PC-3 (cell line): ENCODE measurements at regions not wholly inside any gene's neighbourhood (a gene's known extent, or its start where the extent isn't known, plus 50 kb on each side); places are given as distances from the start of the nearest gene placed in this dataset.

ENCODE experiments used
- ATAC-seq: fragments of 200-7000 bp; cut with Tn5 transposase; 2 replicates; pipeline ENCODE4 v1.9.1; 2020; ENCODE audit warnings: mild to moderate bottlenecking, moderate library complexity
- BruUV-seq: library from RNA; stranded (reverse); fragments of 400-500 nt; replicated peaks from 2 replicates; lab custom pipeline; 2021; lab: Mats Ljungman, UMichigan
- CTCF ChIA-PET: fragments of 300-600 bp; sonication (Branson Sonifier 250); formaldehyde crosslinking; loops from one replicate; lab custom pipeline; 2022; ENCODE audit warnings: antibody characterized with exemption; lab: Charles Lee
- POLR2A ChIA-PET: fragments of 300-600 bp; sonication (Branson Sonifier 250); formaldehyde crosslinking; loops from one replicate; lab custom pipeline; 2022; ENCODE audit warnings: antibody characterized with exemption; ENCODE audit not compliant: unreplicated experiment; lab: Charles Lee
- DNase-seq: peaks from one replicate; pipeline ENCODE4 v3.0.0-alpha.2; 2015
- H2AFZ ChIP-seq: fragments of 300-600 bp; sonication (generic); 2 replicates; pipeline ENCODE4 v1.6.0; 2016; ENCODE audit warnings: antibody characterized with exemption, low read length
- H3F3A ChIP-seq: fragments of 300-600 bp; sonication (generic); one replicate; pipeline ENCODE4 v1.6.0; 2017; ENCODE audit warnings: antibody characterized with exemption, low read length, control low read depth, mild to moderate bottlenecking; ENCODE audit not compliant: unreplicated experiment
- H3K27ac ChIP-seq: fragments of 300-600 bp; sonication (generic); 2 replicates; pipeline ENCODE4 v1.5.1; 2016; ENCODE audit warnings: mild to moderate bottlenecking, low read length
- H3K27me3 ChIP-seq: fragments of 300-600 bp; sonication (generic); 2 replicates; pipeline ENCODE4 v1.6.1; 2016; ENCODE audit warnings: low read length, mixed read lengths
- H3K36me3 ChIP-seq: fragments of 300-600 bp; sonication (generic); 2 replicates; pipeline ENCODE4 v1.6.1; 2016; ENCODE audit warnings: low read depth, mixed run types, low read length, mixed read lengths
- H3K4me1 ChIP-seq: fragments of 300-600 bp; sonication (generic); 2 replicates; pipeline ENCODE4 v1.5.1; 2016; ENCODE audit warnings: low read length; ENCODE audit not compliant: insufficient read depth
- H3K4me2 ChIP-seq: fragments of 300-600 bp; sonication (generic); 2 replicates; pipeline ENCODE4 v1.6.0; 2016; ENCODE audit warnings: low read length
- H3K4me3 ChIP-seq: fragments of 300-600 bp; sonication (generic); 2 replicates; pipeline ENCODE4 v1.5.1; 2016; ENCODE audit warnings: mild to moderate bottlenecking, low read length, mixed read lengths
- H3K79me2 ChIP-seq: fragments of 300-600 bp; sonication (generic); 2 replicates; pipeline ENCODE4 v1.6.1; 2017; ENCODE audit warnings: low read length, mixed read lengths
- H3K9ac ChIP-seq: fragments of 300-600 bp; sonication (generic); 2 replicates; pipeline ENCODE4 v1.6.0; 2016; ENCODE audit warnings: mild to moderate bottlenecking, low read length
- H3K9me2 ChIP-seq: fragments of 300-600 bp; sonication (generic); replicated peaks from 2 replicates; pipeline ENCODE4 v1.6.1; 2016; ENCODE audit warnings: mixed run types, low read length, mixed read lengths
- H3K9me3 ChIP-seq: fragments of 300-600 bp; sonication (generic); 2 replicates; pipeline ENCODE4 v1.6.1; 2016; ENCODE audit warnings: low read length, mixed read lengths
- H4K20me1 ChIP-seq: fragments of 300-600 bp; sonication (generic); 2 replicates; pipeline ENCODE4 v1.6.1; 2016; ENCODE audit warnings: low read length, mixed read lengths
- CTCF ChIP-seq: fragments of 300-600 bp; sonication (generic); conservative IDR thresholded peaks from 2 replicates; pipeline ENCODE4 v1.5.1; 2017; ENCODE audit warnings: antibody characterized with exemption, low read depth, mild to moderate bottlenecking, low read length
- EZH2 ChIP-seq: fragments of 300-600 bp; sonication (generic); IDR thresholded peaks from one replicate; pipeline ENCODE4 v1.6.1; 2017; ENCODE audit warnings: antibody characterized with exemption, mild to moderate bottlenecking, low read length; ENCODE audit not compliant: unreplicated experiment
- EZH2phosphoT487 ChIP-seq: fragments of 300-600 bp; sonication (generic); IDR thresholded peaks from 2 replicates; pipeline ENCODE4 v1.6.1; 2018; ENCODE audit warnings: mild to moderate bottlenecking, antibody characterized with exemption, low read length, borderline replicate concordance
- intact Hi-C: fragments of 100-400 bp; cut with micrococcal nuclease; formaldehyde crosslinking; loops from 2 replicates; pipeline ENCODE4 v1.9.0; 2023

- DNase-seq: no peak
- Histone ChIP-seq H3F3A (no peaks in the 10 kb centered on the region), H3K9me3 (no peaks in the 10 kb centered on the region), H3K9ac (no peak overlapping the region), H3K36me3 (no peaks in the 10 kb centered on the region), H3K4me3 (no peak overlapping the region), H3K27ac (no peak overlapping the region), H3K27me3 (no peaks in the 10 kb centered on the region), H3K79me2 (no peaks in the 10 kb centered on the region), H3K4me1 (no peaks in the 10 kb centered on the region), H4K20me1 (no peaks in the 10 kb centered on the region), H3K9me2 (no peaks in the 10 kb centered on the region), H3K4me2 (no peak overlapping the region), H2AFZ (no peak overlapping the region)
- no peak for ATAC-seq
- CTCF ChIA-PET: no interaction called here
- POLR2A ChIA-PET: no interaction called here
- BruUV-seq: no TSS peak
- intact Hi-C loops: no loop called here
- TF ChIP-seq EZH2 (no peak), CTCF (no peak), EZH2phosphoT487 (no peak)
These were observed 1017.5 kb downstream of the SORCS1 start for GRCh38 chr10:106147021-106147420.

GRCh38 chr10:106139915-106140314, 1024.6 kb downstream of the SORCS1 start:
- no peaks in the 10 kb centered on the region for H3K36me3 ChIP-seq
- H2AFZ ChIP-seq: no peak overlapping the region
- no peak for ATAC-seq
- CTCF ChIA-PET: no interaction called here
- H3K27me3 ChIP-seq: no peaks in the 10 kb centered on the region
- no peaks in the 10 kb centered on the region for H3K9me3 ChIP-seq
- no peaks in the 10 kb centered on the region for H3K9me2 ChIP-seq
- POLR2A ChIA-PET: no interaction called here
- no peak overlapping the region for H3K4me2 ChIP-seq
- H3K9ac ChIP-seq: no peak overlapping the region
- no peaks in the 10 kb centered on the region for H3K79me2 ChIP-seq
- no TSS peak for BruUV-seq
- no peak for DNase-seq
- TF ChIP-seq EZH2 (no peak), EZH2phosphoT487 (no peak), CTCF (no peak)
- H3K27ac ChIP-seq: no peak overlapping the region
- intact Hi-C loops: no loop called here
- no peaks in the 10 kb centered on the region for H3F3A ChIP-seq
- H4K20me1 ChIP-seq: no peaks in the 10 kb centered on the region
- peaks cover 11% of the 10 kb centered on the region for H3K4me1 ChIP-seq
- no peak overlapping the region for H3K4me3 ChIP-seq

GRCh38 chr10:106136175-106136574, 1028.3 kb downstream of the SORCS1 start:
- H2AFZ ChIP-seq: no peak overlapping the region
- H3K4me2 ChIP-seq: no peak overlapping the region
- intact Hi-C loops: no loop called here
- ChIA-PET POLR2A (no interaction called here), CTCF (no interaction called here)
- ATAC-seq (no peak), DNase-seq (peak; percentile 36)
- H3K9me2 ChIP-seq: no peaks in the 10 kb centered on the region
- no peak overlapping the region for H3K9ac ChIP-seq
- H3K4me3 ChIP-seq: no peak overlapping the region
- no TSS peak for BruUV-seq
- no peaks in the 10 kb centered on the region for H3K36me3 ChIP-seq
- no peaks in the 10 kb centered on the region for H3K79me2 ChIP-seq
- H3K27ac ChIP-seq: no peak overlapping the region
- no peaks in the 10 kb centered on the region for H4K20me1 ChIP-seq
- H3K4me1 ChIP-seq: peaks cover 37% of the 10 kb centered on the region
- no peaks in the 10 kb centered on the region for H3F3A ChIP-seq
- no peaks in the 10 kb centered on the region for H3K27me3 ChIP-seq
- TF ChIP-seq EZH2: no peak
- H3K9me3 ChIP-seq: no peaks in the 10 kb centered on the region
